GM12892 (cell line): ENCODE measurements at regions not wholly inside any gene's neighbourhood (a gene's known extent, or its start where the extent isn't known, plus 50 kb on each side); places are given as distances from the start of the nearest gene placed in this dataset.

Experiments used
- POLR2A ChIP-seq: IDR thresholded peaks from 2 replicates; pipeline ENCODE4 v1.6.1; 2011; ENCODE audit warnings: low read depth, low read length, control low read depth
- POLR2AphosphoS5 ChIP-seq: IDR thresholded peaks from 2 replicates; pipeline ENCODE4 v1.6.1; 2011; ENCODE audit warnings: low read depth, low read length, control low read depth
- TAF1 ChIP-seq: IDR thresholded peaks from 2 replicates; pipeline ENCODE4 v1.6.1; 2011; ENCODE audit warnings: low read depth, mild to moderate bottlenecking, control low read depth, low read length, borderline replicate concordance

DNA sequence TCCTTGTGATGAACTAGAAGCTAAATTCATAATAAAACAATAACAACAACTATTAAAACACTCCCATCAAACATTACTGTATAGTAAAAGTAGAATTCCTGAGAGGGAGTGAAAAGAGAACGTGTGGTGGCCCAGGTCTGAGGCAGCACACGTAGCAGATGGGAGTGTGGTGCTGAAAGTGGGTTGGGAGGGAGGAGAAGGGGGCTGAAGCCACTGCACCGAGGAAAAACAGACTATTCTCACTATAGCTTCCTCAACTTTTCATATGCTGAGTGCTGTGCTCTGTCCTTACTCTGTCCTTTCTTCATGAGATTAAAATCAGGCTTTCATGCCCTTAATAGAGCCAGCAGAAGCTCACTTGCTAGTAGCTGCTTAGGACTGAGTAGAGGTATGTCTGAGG, 170.9 kb downstream of the PCSK1 start:
- TF ChIP-seq POLR2AphosphoS5: no peak
- TF ChIP-seq POLR2A: no peak
- TF ChIP-seq TAF1: no peak
